Fibroblast of villous mesenchyme (primary cell): ENCODE measurements at regions not wholly inside any gene's neighbourhood (a gene's known extent, or its start where the extent isn't known, plus 50 kb on each side); places are given as distances from the start of the nearest gene placed in this dataset.
"Not testable (repeated sequence)": the region's sequence is repeated elsewhere in the genome, so short reads cannot be mapped to it uniquely, and the experiment has no call there.

Source experiments
- DNase-seq: peaks from one replicate; pipeline ENCODE4 v3.0.0-alpha.2; 2010; ENCODE audit warnings: low read depth
- H3K4me3 ChIP-seq: 2 replicates; pipeline ENCODE4 v1.5.1; 2011; ENCODE audit warnings: low read depth, mild to moderate bottlenecking, low read length

DNA sequence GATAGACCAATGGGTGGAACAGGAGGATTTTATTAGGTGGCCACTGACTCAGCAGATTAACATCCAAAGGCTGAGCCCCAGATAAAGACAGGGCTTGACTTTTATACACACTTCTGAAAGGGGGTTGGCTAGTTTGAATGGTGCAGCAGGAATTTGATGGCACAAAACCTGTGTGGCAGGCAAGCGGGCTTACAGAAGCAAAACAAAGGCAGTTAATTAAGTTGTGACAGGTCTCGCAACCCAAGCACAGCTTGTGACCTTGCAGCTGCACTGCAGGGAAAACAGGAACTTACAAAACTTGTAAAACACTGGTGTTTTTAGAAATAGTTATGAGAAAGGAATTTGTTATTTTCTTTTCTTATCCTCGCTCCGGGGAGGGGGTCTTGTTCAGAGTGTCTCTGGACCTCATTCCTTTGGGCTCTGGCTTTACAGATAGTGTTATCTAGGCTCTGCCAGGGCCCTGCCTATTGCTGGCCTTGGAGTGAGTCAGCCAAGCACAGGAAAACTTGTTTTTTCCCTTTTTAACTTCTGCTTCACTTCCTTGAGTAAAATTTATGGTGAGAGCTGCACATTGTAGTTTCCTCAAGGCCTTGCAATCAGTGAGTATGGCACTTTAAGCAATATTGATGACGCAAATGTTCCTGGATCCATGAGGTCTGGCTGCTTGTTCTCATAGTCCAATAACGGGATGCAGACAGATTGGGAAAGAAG, 457.1 kb downstream of the TGIF2LY start:
- peak; percentile 3 for DNase-seq
- H3K4me3 ChIP-seq, result not testable (repeated sequence)
